IPS DF 4.7 (cell line): ENCODE measurements at regions not wholly inside any gene's neighbourhood (a gene's known extent, or its start where the extent isn't known, plus 50 kb on each side); places are given as distances from the start of the nearest gene placed in this dataset.
"Not testable (repeated sequence)": the region's sequence is repeated elsewhere in the genome, so short reads cannot be mapped to it uniquely, and the experiment has no call there.

Experiments used
- DNase-seq: peaks from one replicate; pipeline ENCODE4 v3.0.0-alpha.2; 2013; ENCODE audit warnings: low spot score; ENCODE audit errors: extremely low read depth

DNA sequence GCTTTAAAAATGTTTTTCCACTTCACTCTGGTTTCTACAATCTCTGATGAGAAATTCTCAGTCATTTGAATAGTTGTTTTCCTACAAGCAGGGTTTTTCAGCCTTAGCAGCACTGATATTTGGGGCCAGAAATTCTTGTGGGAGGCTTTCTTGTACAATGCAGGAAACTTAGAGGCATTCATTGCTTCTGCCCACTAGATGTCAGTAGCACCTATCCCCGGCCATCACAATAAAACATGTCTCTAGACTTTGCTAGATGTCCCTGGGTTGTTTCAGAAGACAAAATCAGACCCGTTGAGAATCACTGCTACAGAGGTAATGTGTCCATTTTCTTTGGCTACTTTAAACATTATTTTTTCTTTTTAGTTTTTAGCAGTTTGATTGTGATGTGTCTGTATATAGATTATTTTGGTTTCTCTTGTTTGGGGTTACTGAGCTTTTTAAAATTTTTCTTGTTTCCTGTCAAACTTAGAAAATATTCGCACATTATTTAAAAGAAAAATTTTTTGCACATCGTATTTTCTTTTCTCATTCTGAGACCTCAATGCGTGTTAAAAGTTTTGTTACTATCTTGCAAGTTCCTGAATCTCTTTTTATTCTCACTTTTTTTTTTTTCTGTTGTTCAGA, 60.8 kb upstream of the CCDC179 start:
- peak; percentile 30 for DNase-seq

DNA sequence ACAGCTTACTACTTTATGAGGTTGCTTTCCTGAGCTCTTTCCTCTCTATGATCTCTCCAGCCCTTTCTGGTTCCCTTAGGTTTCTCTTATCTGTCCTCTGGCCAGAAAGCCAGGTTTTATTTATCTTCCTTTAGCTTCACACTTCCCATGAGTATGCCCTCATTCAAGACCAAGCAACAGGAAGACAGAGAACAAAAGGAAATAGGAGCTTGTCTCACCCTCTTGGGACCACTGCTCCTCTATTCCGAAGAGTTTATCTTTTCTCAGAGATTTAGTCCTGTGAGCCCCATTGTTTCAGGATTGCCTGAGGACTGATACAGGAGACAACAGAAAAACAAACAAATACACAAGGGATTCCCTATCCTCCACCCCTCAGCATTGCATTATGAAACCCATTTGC, 62.4 kb upstream of the CCDC179 start:
- no peak for DNase-seq

DNA sequence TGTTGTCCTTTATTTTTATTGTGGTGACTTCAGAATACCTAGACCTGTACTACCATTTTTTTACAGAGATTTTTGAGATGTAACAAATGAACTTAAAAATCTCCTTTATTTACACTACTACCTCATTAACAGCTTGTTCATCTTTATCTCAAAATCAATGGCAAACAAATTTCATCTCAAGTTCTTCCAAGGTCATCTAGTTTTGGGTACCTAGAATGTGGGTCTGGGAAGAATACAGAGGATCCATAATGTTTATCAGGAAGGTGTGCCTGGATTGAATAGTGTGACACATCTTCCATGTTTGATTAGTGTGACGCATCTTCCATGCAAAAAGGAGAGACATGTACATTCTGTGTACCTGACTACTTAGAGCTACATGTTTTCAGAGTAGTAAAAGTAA, 63.3 kb upstream of the CCDC179 start:
- DNase-seq, result no peak

DNA sequence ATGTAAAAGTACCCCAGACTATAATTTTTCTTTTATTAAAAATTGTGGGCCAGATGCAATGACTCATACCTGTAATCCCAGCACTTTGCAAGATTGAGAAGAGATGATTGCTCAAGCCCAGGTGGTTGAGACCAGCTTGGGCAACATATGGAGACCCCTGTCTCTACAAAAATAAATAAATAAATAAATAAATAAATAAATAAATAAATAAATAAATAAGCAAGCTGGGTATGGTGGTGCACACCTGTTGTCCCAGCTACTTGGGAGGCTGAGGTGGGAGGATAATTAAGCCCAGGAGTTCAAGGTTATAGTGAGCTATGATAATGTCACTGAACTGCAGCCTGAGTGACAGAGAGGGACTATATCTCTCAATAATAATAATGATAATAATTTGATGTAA, 66.1 kb upstream of the CCDC179 start:
- no peak for DNase-seq

- DNase-seq, result no peak
Observed at GRCh38 chr11:22927793-22928192, 67.5 kb upstream of the CCDC179 start.

DNA sequence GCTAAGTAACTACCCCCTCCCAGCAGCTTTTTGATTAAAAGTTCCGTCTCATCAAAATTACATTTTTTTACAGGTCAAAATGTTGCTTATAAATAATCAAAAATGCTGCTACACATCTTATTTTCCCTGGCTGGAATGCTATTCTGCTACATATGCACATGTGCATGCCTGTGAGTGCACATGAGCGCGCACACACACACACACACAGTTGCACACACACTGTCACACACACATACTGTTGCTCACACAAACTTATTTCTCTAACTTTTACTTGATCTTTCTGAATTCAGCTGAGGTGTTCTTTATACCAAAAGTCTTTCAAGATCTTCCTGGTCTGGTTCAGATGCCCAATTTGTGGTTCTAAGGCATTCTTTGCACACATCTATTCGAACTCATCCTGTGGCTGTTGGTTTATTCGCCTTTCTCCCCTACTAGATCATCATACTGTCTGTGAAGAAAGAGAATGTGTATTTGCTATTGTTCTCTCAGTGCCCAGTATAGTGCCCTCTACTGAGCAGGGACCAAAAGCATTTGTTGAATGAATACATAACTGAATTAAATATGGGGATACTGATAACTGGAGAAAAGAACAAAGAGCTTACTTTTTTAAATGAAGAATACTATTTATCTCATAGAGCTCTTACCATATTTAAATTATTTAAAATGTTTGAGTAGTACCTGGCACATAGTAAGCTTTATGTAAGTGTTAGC, 68.1 kb upstream of the CCDC179 start:
- DNase-seq, result no peak

DNA sequence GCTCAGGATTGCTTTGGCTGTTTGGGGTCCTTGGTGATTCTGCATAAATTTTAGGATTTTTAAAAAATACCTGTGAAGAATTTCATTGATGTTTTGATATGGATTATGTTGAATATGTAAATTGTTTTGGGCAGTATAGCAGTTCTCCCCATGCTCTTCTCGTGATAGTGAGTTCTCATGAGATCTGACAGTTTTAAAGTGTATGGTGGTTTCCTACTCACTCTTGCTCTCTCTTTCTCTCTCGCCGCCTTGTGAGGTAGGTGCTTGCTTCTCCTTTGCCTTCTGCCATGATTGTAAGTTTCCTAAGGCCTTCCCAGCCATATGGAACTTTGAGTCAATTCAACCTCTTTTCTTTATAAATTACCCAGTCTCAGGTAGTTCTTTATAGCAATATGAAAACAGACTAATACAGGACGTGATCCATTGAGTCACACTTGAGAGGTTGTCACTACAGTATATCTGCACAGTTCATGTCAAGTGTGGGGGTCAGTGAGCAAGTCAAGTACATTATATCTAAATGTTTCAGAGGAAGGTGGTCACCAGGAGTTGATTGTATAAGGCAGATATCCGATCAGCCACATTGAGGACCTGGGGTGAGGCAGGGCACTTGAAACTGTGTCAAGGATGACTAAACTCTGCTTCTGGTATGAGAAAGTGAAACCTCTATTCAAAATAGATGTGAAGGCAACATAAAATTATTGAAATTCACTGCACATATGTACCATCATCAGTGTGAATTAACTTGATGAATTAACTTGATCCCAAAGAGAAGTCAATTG, 70.7 kb upstream of the CCDC179 start:
- no peak for DNase-seq

- no peak for DNase-seq
Observed at GRCh38 chr11:22938691-22939090, 78.4 kb upstream of the CCDC179 start.

DNA sequence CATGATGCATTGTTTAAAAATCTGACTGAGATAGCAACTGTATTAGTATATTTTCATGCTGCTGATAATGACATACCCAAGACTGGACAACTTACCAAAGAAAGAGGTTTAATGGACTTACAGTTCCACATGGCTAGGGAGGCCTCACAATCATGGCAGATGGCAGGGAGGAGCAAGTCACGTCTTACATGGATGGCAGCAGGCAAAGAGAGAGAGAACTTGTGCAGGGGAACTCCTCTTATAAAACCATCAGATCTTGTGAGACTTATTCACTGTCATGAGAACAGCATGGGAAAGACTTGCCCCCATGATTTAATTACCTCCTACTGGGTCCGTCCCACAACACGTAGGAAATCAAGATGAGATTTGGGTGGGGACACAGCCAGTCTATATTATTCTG, 81.3 kb upstream of the CCDC179 start:
- not testable (repeated sequence) for DNase-seq

DNA sequence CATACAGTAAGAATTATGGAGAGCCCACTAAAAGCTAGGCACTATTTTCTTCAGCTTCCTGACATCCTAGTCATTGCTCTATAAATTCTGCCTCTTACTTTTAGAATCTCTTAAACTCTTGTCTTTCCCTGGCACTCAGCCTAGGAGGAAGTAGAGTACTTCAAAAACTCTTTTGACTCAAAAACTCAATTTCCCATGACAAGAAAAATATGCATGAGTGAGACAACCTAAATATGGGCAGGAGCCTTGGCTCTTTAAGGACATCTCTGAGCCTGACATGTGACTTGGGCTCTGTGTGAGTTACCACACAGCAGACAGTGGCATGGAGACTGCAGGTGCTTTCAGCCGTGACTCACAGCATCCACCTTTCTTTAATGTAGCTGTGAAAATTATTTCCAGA, 97.5 kb upstream of the CCDC179 start:
- no peak for DNase-seq

GRCh38 chr11:22974251-22974650, 114.0 kb upstream of the CCDC179 start:
- DNase-seq, result no peak

- no peak for DNase-seq
Observed at GRCh38 chr11:22976146-22976545, 115.9 kb upstream of the CCDC179 start.

- no peak for DNase-seq
Observed at GRCh38 chr11:22982903-22983302, 122.6 kb upstream of the CCDC179 start.

- no peak for DNase-seq
Observed at GRCh38 chr11:22984045-22984444, 123.8 kb upstream of the CCDC179 start.

GRCh38 chr11:22989371-22989770, 129.1 kb upstream of the CCDC179 start:
- DNase-seq, result no peak

DNA sequence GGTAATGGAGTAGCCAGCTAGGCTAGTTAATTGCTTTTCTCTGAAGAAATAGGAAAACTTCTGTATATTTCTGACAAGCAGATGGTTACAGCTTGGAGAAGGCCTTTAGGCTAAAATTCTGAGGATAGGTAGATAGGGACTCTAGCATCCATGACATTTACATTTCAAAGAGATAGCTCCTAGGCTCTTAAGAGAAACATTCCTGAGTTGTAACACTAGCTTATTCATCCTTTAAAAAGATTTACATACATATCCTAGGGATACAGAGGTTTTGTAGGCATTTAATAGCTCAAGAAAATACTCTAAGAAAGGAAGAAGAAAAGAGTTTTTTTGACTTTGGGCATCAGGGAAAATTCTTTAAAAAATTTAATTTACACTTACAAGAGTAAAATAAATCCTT, 130.9 kb upstream of the CCDC179 start:
- peak; percentile 3 for DNase-seq

GRCh38 chr11:23006730-23007129, 146.5 kb upstream of the CCDC179 start:
- no peak for DNase-seq

DNA sequence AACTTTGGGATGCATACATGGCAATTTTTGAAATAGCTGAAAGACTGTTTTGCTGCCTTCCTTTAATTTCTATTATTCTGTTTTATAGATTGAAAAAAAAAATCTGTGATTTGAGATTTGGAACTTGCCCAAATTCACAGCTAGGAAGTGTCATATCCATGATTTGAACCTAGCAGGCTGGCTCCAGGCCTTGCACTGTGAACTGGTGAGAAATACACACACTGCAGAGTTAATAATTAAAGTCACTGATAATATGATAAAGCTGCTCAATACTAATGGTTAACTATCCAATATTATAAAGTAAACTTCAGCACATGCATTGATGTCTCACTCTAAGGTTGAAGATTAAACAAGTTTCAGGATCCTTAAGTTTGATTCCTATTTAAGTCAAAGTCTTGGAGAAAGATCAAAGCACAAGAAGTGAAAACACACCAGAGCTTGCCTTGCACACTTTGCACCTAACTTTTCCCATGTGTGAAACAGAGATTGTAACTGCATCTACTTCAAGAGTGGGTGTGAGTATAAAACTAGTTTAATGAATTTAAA, 150.6 kb upstream of the CCDC179 start:
- no peak for DNase-seq

DNA sequence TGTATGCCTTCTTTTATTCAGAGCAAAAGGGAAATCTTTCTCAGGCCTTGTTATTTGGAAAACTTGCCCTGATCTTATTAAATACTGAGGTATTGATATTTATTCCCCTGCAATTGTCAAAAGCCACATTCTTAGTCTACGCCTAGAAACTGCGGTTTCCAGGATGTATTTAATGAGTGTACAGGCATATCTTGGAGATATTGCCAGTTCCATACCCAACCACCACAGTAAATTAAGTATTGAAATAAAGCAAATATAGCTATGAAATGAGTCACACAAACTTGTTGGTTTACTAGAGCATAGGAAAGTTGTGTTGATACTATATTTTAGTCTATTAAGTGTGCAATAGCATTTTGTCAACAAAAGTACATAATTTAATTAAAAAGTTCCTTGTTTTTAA, 152.7 kb upstream of the CCDC179 start:
- no peak for DNase-seq

DNA sequence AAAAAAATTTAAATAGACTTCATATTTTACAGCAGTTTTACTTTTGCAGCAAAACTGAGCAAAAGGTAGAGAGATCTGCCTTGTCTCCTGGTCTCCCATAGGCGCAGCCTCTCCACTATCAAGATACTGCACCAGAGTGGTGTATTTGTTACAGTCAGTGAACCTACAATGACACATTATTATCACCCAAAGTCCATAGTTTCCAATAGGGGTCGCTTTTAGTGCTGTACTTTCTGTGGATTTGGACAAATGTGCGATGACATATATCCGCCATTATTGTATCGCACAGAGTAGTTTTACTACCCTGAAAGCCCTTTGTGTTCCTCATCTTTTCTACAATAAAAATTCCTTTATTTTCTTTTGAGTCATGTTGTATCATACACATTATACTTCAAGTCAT, 153.2 kb upstream of the CCDC179 start:
- no peak for DNase-seq

DNA sequence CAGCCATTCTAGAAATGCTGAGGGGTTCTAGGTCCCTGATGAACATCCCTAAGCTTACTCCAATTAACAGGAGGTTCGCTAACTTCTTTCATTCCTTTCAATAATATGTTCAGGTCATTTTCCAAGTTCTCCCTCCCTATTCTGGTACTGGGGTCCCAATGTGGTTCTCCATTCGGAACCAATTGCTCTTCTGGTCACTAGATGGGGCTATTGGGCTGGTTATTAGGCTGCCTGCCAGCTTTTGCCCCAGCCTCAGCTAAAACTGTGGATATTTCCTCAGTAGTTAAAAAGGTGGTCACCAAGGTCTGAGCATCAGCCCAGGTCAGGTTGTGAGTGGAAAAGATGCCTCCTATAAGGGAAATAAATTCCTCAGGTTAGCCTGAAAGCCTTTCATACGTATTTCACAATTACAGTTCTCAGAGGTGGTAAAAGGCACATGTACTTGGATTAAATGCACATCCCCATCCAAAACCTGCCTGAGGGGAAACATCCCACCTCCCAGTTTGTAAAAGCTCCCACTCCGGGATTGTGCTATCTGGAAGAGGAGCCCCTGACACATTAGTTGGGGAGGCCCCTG, 161.1 kb upstream of the CCDC179 start:
- peak; percentile 22 for DNase-seq

GRCh38 chr11:23022854-23023253, 162.6 kb upstream of the CCDC179 start:
- no peak for DNase-seq
